IMR-90 (cell line): ENCODE measurements at regions not wholly inside any gene's neighbourhood (a gene's known extent, or its start where the extent isn't known, plus 50 kb on each side); places are given as distances from the start of the nearest gene placed in this dataset.

ENCODE experiments used
- ATAC-seq: fragments of 200-7000 bp; cut with Tn5 transposase; 2 replicates; pipeline ENCODE4 v1.9.1; 2020; ENCODE audit warnings: low read depth, mild to moderate bottlenecking, moderate library complexity
- BruUV-seq: library from RNA; stranded (reverse); fragments of 400-500 nt; replicated peaks from 2 replicates; lab custom pipeline; 2021; lab: Mats Ljungman, UMichigan
- CTCF ChIA-PET: fragments of 300-600 bp; formaldehyde crosslinking; extraction: SDS; loops from one replicate; lab custom pipeline; 2021; ENCODE audit warnings: antibody characterized with exemption; lab: Yijun Ruan, JAX
- POLR2A ChIA-PET: fragments of 300-600 bp; sonication (Branson Sonifier 250); formaldehyde crosslinking; loops from one replicate; lab custom pipeline; 2022; ENCODE audit warnings: antibody characterized with exemption; ENCODE audit not compliant: unreplicated experiment; lab: Charles Lee
- DNase-seq: peaks from one replicate; pipeline ENCODE4 v3.0.0; 2013
- H2AFZ ChIP-seq: replicated peaks from 2 replicates; pipeline ENCODE3; 2013; ENCODE audit warnings: low read length, mild to moderate bottlenecking; ENCODE audit not compliant: poor library complexity
- H2AK5ac ChIP-seq: 2 replicates; pipeline ENCODE4 v1.6.1; 2013; ENCODE audit warnings: low read depth, low read length, inconsistent platforms
- H2AK9ac ChIP-seq: replicated peaks from 2 replicates; pipeline ENCODE3; 2013; ENCODE audit warnings: mild to moderate bottlenecking, low read depth, low read length, moderate library complexity; ENCODE audit not compliant: poor library complexity
- H2BK120ac ChIP-seq: 2 replicates; pipeline ENCODE4 v1.6.1; 2013; ENCODE audit warnings: low read depth, low read length, inconsistent platforms
- H2BK15ac ChIP-seq: 3 replicates; pipeline ENCODE4 v1.6.1; 2013; ENCODE audit warnings: low read depth, low read length, inconsistent platforms
- H2BK20ac ChIP-seq: 2 replicates; pipeline ENCODE4 v1.6.1; 2013; ENCODE audit warnings: low read depth, mild to moderate bottlenecking, inconsistent platforms, low read length, moderate library complexity
- H2BK5ac ChIP-seq: 2 replicates; pipeline ENCODE4 v1.6.1; 2013; ENCODE audit warnings: mild to moderate bottlenecking, low read depth, low read length, inconsistent platforms; ENCODE audit not compliant: poor library complexity, severe bottlenecking
- H3K14ac ChIP-seq: replicated peaks from 2 replicates; pipeline ENCODE4 v1.6.1; 2013; ENCODE audit warnings: low read depth, low read length, inconsistent platforms
- H3K18ac ChIP-seq: 2 replicates; pipeline ENCODE4 v1.6.1; 2013; ENCODE audit warnings: low read depth, low read length, control low read depth
- H3K23ac ChIP-seq: 2 replicates; pipeline ENCODE4 v1.6.1; 2013; ENCODE audit warnings: low read depth, low read length, inconsistent platforms
- H3K27ac ChIP-seq: 2 replicates; pipeline ENCODE4 v1.5.1; 2013; ENCODE audit warnings: mild to moderate bottlenecking, control low read depth, low read length; ENCODE audit not compliant: insufficient read depth
- H3K27me3 ChIP-seq: 2 replicates; pipeline ENCODE4 v1.6.1; 2013; ENCODE audit warnings: low read length; ENCODE audit not compliant: control insufficient read depth, insufficient read depth
- H3K36me3 ChIP-seq: 2 replicates; pipeline ENCODE4 v1.6.1; 2013; ENCODE audit warnings: low read length, mixed read lengths; ENCODE audit not compliant: control insufficient read depth, insufficient read depth
- H3K4ac ChIP-seq: 2 replicates; pipeline ENCODE4 v1.6.1; 2013; ENCODE audit warnings: low read depth, low read length, inconsistent platforms
- H3K4me1 ChIP-seq: 2 replicates; pipeline ENCODE4 v1.6.1; 2013; ENCODE audit warnings: low read length, mixed read lengths; ENCODE audit not compliant: control insufficient read depth, insufficient read depth
- H3K4me2 ChIP-seq: 2 replicates; pipeline ENCODE4 v1.6.1; 2013; ENCODE audit warnings: low read depth, mild to moderate bottlenecking, control low read depth, low read length, moderate library complexity
- H3K4me3 ChIP-seq: 2 replicates; pipeline ENCODE4 v1.5.1; 2013; ENCODE audit warnings: low read depth, mild to moderate bottlenecking, control low read depth, low read length, moderate library complexity; ENCODE audit not compliant: insufficient read depth
- H3K56ac ChIP-seq: 2 replicates; pipeline ENCODE4 v1.6.1; 2013; ENCODE audit warnings: low read length, inconsistent platforms; ENCODE audit not compliant: insufficient read depth; ENCODE audit errors: extremely low read depth
- H3K79me1 ChIP-seq, 2 experiments: 2 replicates each; pipeline ENCODE4 v1.6.1; 2013; ENCODE audit warnings: low read length in 2 of 2, inconsistent platforms in 1 of 2, low read depth in 1 of 2
- H3K9ac ChIP-seq: 2 replicates; pipeline ENCODE4 v1.6.1; 2013; ENCODE audit warnings: low read depth, low read length, control low read depth
- H3K9me1 ChIP-seq: 2 replicates; pipeline ENCODE4 v1.6.1; 2013; ENCODE audit warnings: low read length, inconsistent platforms; ENCODE audit not compliant: insufficient read depth
- H3K9me3 ChIP-seq: 2 replicates; pipeline ENCODE4 v1.6.1; 2013; ENCODE audit warnings: low read length; ENCODE audit not compliant: control insufficient read depth, insufficient read depth
- H4K20me1 ChIP-seq: 2 replicates; pipeline ENCODE4 v1.6.1; 2013; ENCODE audit warnings: low read length, inconsistent platforms; ENCODE audit not compliant: insufficient read depth
- H4K5ac ChIP-seq: 2 replicates; pipeline ENCODE4 v1.6.1; 2013; ENCODE audit warnings: mild to moderate bottlenecking, low read depth, low read length, control low read depth
- H4K8ac ChIP-seq, 2 experiments: 2 replicates each; pipeline ENCODE4 v1.6.1; 2013; ENCODE audit warnings: low read depth in 2 of 2, low read length in 2 of 2, control low read depth in 1 of 2, inconsistent platforms in 1 of 2
- H4K91ac ChIP-seq: 2 replicates; pipeline ENCODE4 v1.6.1; 2013; ENCODE audit warnings: low read depth, low read length, inconsistent platforms; ENCODE audit not compliant: insufficient read depth
- BHLHE40 ChIP-seq: fragments of 150-350 bp; IDR thresholded peaks from 2 replicates; pipeline ENCODE4 v1.6.1; 2016; ENCODE audit warnings: mild to moderate bottlenecking, low read depth, low read length
- CEBPB ChIP-seq: IDR thresholded peaks from 2 replicates; pipeline ENCODE4 v1.6.1; 2012; ENCODE audit warnings: low read depth, low read length, improper control_type of control experiment
- CHD1 ChIP-seq: IDR thresholded peaks from 2 replicates; pipeline ENCODE4 v1.6.1; 2012; ENCODE audit warnings: low read depth, low read length, improper control_type of control experiment
- CTCF ChIP-seq: conservative IDR thresholded peaks from 2 replicates; pipeline ENCODE4 v1.5.1; 2012; ENCODE audit warnings: mild to moderate bottlenecking, low read depth, low read length, improper control_type of control experiment
- FOS ChIP-seq: fragments of 150-350 bp; IDR thresholded peaks from 2 replicates; pipeline ENCODE4 v1.6.1; 2016; ENCODE audit warnings: low read depth, low read length
- MAFK ChIP-seq: IDR thresholded peaks from 2 replicates; pipeline ENCODE4 v1.6.1; 2012; ENCODE audit warnings: low read depth, low read length, improper control_type of control experiment
- MAZ ChIP-seq: IDR thresholded peaks from 2 replicates; pipeline ENCODE4 v1.6.1; 2012; ENCODE audit warnings: low read depth, mild to moderate bottlenecking, low read length, improper control_type of control experiment, moderate library complexity, borderline replicate concordance
- MXI1 ChIP-seq: IDR thresholded peaks from 2 replicates; pipeline ENCODE4 v1.6.1; 2012; ENCODE audit warnings: low read depth, mild to moderate bottlenecking, low read length, moderate library complexity, borderline replicate concordance
- NFE2L2 ChIP-seq: fragments of 150-350 bp; IDR thresholded peaks from 2 replicates; pipeline ENCODE4 v1.6.1; 2016; ENCODE audit warnings: low read depth, mild to moderate bottlenecking, low read length
- POLR2A ChIP-seq: IDR thresholded peaks from 2 replicates; pipeline ENCODE4 v1.6.1; 2012; ENCODE audit warnings: mild to moderate bottlenecking, low read depth, low read length
- RAD21 ChIP-seq: IDR thresholded peaks from 2 replicates; pipeline ENCODE4 v1.6.1; 2012; ENCODE audit warnings: low read length, improper control_type of control experiment
- RCOR1 ChIP-seq: IDR thresholded peaks from 2 replicates; pipeline ENCODE4 v1.6.1; 2012; ENCODE audit warnings: mild to moderate bottlenecking, low read length, improper control_type of control experiment; ENCODE audit not compliant: insufficient replicate concordance
- RFX5 ChIP-seq: IDR thresholded peaks from 2 replicates; pipeline ENCODE4 v1.8.0; 2012; ENCODE audit warnings: low read depth, mild to moderate bottlenecking, low read length, moderate library complexity
- SMC3 ChIP-seq: fragments of 150-350 bp; IDR thresholded peaks from 2 replicates; pipeline ENCODE4 v1.6.1; 2016; ENCODE audit warnings: low read depth, mild to moderate bottlenecking, antibody characterized with exemption, low read length, moderate library complexity
- WGBS, 2 experiments: methylation state at CpG; one replicate each; pipeline versions ENCODE4 v1.1.5 to v1.1.7; 2013; ENCODE audit warnings: missing lambda C conversion rate in 2 of 2; ENCODE audit not compliant: insufficient read length in 1 of 2; ENCODE audit errors: extremely low coverage in 2 of 2; 5-methylcytosine and 5-hydroxymethylcytosine counted together
- dilution Hi-C: fragments of 300-500 bp; cut with HindIII; formaldehyde crosslinking; loops from one replicate; pipeline ENCODE4 v1.14.3; 2018; ENCODE audit warnings: low sequenced_read_pairs; ENCODE audit not compliant: unreplicated experiment
- in situ Hi-C: fragments of 300-500 bp; cut with MboI; formaldehyde crosslinking; loops from 3 replicates; pipeline ENCODE4 v1.14.3; 2019; ENCODE audit warnings: low sequenced_read_pairs, inconsistent platforms, mixed read lengths
- intact Hi-C: fragments of 100-400 bp; cut with micrococcal nuclease; formaldehyde crosslinking; loops from 2 replicates; pipeline ENCODE4 v1.10.0; 2022
- TF ChIP-seq, protein P1 (sequence below): fragments of 150-350 bp; IDR thresholded peaks from 2 replicates; pipeline ENCODE4 v1.6.1; 2016; ENCODE audit warnings: low read depth, mild to moderate bottlenecking, low read length, moderate library complexity, borderline replicate concordance

DNA sequence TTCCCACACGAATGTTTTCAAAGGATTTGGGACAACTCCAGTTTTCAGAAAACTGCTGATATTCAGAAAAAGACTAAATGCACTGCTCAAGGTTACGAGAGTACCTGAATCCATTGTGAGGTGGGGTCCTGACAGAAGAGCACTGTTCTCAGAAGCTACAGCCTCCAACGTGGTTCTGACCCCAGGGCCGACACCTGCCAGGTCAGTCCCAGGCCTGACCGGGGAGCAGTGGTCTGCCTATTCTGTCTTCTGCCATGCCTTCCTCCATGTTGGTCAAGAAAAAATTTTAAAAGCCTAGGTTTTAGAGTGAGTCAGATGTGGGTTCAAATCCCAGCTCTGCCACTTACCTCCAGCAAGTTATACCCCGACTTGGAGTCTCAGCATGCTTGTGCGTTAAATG lies 212.3 kb downstream of the BCL11A start:
- TF ChIP-seq RFX5, result no peak
- no peak for TF ChIP-seq BHLHE40
- no peak for TF ChIP-seq NFE2L2
- TF ChIP-seq SMC3, result no peak
- TF ChIP-seq RAD21, result no peak
- TF ChIP-seq CEBPB, result no peak
- TF ChIP-seq CHD1, result no peak
- no peak for TF ChIP-seq CTCF
- TF ChIP-seq FOS, result no peak
- no peak for TF ChIP-seq MXI1
- no peak for TF ChIP-seq MAFK
- no peak for TF ChIP-seq RCOR1
- TF ChIP-seq, protein P1, sequence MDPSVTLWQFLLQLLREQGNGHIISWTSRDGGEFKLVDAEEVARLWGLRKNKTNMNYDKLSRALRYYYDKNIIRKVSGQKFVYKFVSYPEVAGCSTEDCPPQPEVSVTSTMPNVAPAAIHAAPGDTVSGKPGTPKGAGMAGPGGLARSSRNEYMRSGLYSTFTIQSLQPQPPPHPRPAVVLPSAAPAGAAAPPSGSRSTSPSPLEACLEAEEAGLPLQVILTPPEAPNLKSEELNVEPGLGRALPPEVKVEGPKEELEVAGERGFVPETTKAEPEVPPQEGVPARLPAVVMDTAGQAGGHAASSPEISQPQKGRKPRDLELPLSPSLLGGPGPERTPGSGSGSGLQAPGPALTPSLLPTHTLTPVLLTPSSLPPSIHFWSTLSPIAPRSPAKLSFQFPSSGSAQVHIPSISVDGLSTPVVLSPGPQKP, result no peak
- TF ChIP-seq POLR2A, result no peak
- no peak for TF ChIP-seq MAZ

More for the DNA sequence above, 212.3 kb downstream of the BCL11A start:
- WGBS, 2 experiments, result 17% methylated on average over 1 of the region's 7 CpGs; no CpG with 5 or more reads in 1 of the 2 experiments
- Histone ChIP-seq H3K4me3 (no peak overlapping the region), H2BK15ac (no peak overlapping the region), H3K4ac (no peak overlapping the region), H3K27ac (no peak overlapping the region), H3K18ac (no peak overlapping the region), H3K9ac (no peak overlapping the region), H4K20me1 (no peaks in the 10 kb centered on the region), H2BK5ac (no peak overlapping the region), H3K56ac (no peak overlapping the region), H2BK120ac (no peak overlapping the region), H3K23ac (no peak overlapping the region), H4K91ac (no peak overlapping the region), H2AK9ac (no peak overlapping the region), H3K14ac (no peak overlapping the region), H3K27me3 (no peaks in the 10 kb centered on the region), H4K8ac (no peak overlapping the region), H3K79me1 (no peaks in the 10 kb centered on the region), H4K5ac (no peak overlapping the region), H3K36me3 (no peaks in the 10 kb centered on the region), H3K4me2 (no peak overlapping the region), H2AFZ (no peak overlapping the region), H2BK20ac (no peak overlapping the region), H3K9me3 (no peaks in the 10 kb centered on the region), H3K4me1 (no peaks in the 10 kb centered on the region), H3K9me1 (no peaks in the 10 kb centered on the region), H2AK5ac (no peak overlapping the region)
- no peak for ATAC-seq
- POLR2A ChIA-PET, result no interaction called here
- dilution Hi-C loops (no loop called here), intact Hi-C loops (no loop called here), in situ Hi-C loops (no loop called here)
- no TSS peak for BruUV-seq
- CTCF ChIA-PET, result interaction anchor here (0.7 kb wide), 1 partner anchor 209 kb away, joined by 6 read pairs; no protein-coding TSS in a partner anchor
- no peak for DNase-seq
